ENCODE measurements at regions not wholly inside any gene's neighbourhood (a gene's known extent, or its start where the extent isn't known, plus 50 kb on each side); places are given as distances from the start of the nearest gene placed in this dataset.

DNA sequence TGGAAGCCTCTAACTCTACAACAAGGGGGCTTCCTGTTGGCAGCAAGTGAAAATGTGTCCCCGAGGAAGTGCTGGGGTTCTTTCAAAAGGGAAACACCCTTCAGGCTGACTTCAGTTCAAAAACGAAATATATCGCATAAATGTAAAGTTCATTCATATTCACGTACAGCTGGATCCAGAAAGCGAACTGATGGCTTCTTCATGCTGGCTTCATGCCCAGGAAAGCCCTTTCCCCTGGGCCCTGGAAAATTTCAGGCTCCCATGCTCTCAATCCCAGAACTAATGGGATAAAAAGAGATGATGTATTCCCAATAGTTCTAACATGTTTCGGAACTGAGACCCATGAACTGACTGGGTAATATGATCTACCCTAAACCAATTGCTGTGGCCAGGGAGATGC is 104.7 kb upstream of the CDH13 start:
- H3K4ac ChIP-seq (replicated peaks; ENCODE audit: insufficient read length, low read depth, low read length): no peak overlapping the region
- H3K79me1 ChIP-seq (ENCODE audit: low read depth, low read length): no peaks in the 10 kb centered on the region
- 0 out of 4 replicates have a peak, but pooled peaks cover 0 to 3% of the 10 kb centered on the region in 2 experiments for H3K9me3 ChIP-seq (ENCODE audit: insufficient read depth in 2 of 2, low read depth in 1 of 2, low read length in 1 of 2)
- no peak overlapping the region for H3K27ac ChIP-seq (ENCODE audit: low read depth, low read length)
- DNase-seq (ENCODE audit: low read depth in 1 of 2, low spot score in 2 of 2) (no peak), FAIRE-seq (no peak)
- H2BK5ac ChIP-seq (ENCODE audit: low read depth, low read length): no peak overlapping the region
- no peaks in the 10 kb centered on the region for H3K36me3 ChIP-seq (ENCODE audit: control insufficient read depth in 2 of 4, insufficient read depth in 4 of 4, low read length in 3 of 4)
- no peak overlapping the region for H3K56ac ChIP-seq (replicated peaks; ENCODE audit: insufficient read length, low read depth, low read length)
- H4K20me1 ChIP-seq (replicated peaks in 1 of 2; ENCODE audit: control insufficient read depth in 1 of 2, insufficient read depth in 2 of 2, low read length in 2 of 2): no peaks in the 10 kb centered on the region
- peaks cover 1 to 6% (median 5%) of the 10 kb centered on the region in 4 experiments; a peak in 4 of 7 replicates for H3K27me3 ChIP-seq (replicated peaks in 1 of 4; ENCODE audit: control insufficient read depth in 3 of 4, extremely low read depth in 1 of 4, insufficient read depth in 3 of 4, low read length in 3 of 4)
- no peak overlapping the region for H4K91ac ChIP-seq (replicated peaks; ENCODE audit: insufficient read length, low read length)
- ChIA-PET POLR2A (ENCODE audit: partially characterized antibody) (no interaction called here), CTCF (ENCODE audit: partially characterized antibody) (interaction anchor here (0.9 kb wide), 1 partner anchor 13 kb away, joined by 3 read pairs; no protein-coding TSS in a partner anchor)
- no peak overlapping the region for H2BK15ac ChIP-seq (ENCODE audit: low read length)
- no peak overlapping the region for H3K23ac ChIP-seq (ENCODE audit: insufficient read length)
- no peak overlapping the region; a peak in 2 of 7 replicates for H3K9ac ChIP-seq (replicated peaks in 1 of 4; ENCODE audit: extremely low read depth in 1 of 4, low read depth in 3 of 4, low read length in 3 of 4)
- H3K23me2 ChIP-seq (ENCODE audit: low read depth, low read length): peaks cover 3% of the 10 kb centered on the region; the same call in 1 of the 2 replicates
- no peak overlapping the region for H4K8ac ChIP-seq (ENCODE audit: extremely low read depth, insufficient read depth, low read length)
- TF ChIP-seq CHD2 (IDR thresholded peaks at IDR 0.05; ENCODE audit: low read length) (no peak), TEAD4 (IDR thresholded peaks at IDR 0.05; ENCODE audit: low read depth, low read length) (no peak), CHD1 (IDR thresholded peaks at IDR 0.05; ENCODE audit: low read depth, low read length) (no peak), POU5F1 (IDR thresholded peaks at IDR 0.05; ENCODE audit: low read depth, low read length) (no peak)
- TF ChIP-seq, protein P1, sequence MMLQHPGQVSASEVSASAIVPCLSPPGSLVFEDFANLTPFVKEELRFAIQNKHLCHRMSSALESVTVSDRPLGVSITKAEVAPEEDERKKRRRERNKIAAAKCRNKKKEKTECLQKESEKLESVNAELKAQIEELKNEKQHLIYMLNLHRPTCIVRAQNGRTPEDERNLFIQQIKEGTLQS (IDR thresholded peaks at IDR 0.05; ENCODE audit: insufficient read depth, low read depth, low read length): no peak
- H2AK5ac ChIP-seq (ENCODE audit: low read depth, low read length): no peak overlapping the region
- no peak overlapping the region for H2BK12ac ChIP-seq (ENCODE audit: low read depth, low read length)
- H3K79me2 ChIP-seq (ENCODE audit: control insufficient read depth in 1 of 2, insufficient read depth in 2 of 2, low read length in 2 of 2): no peaks in the 10 kb centered on the region
- H3K4me3 ChIP-seq (ENCODE audit: extremely low read depth in 1 of 4, insufficient read depth in 2 of 4, low read depth in 3 of 4, low read length in 4 of 4): no peak overlapping the region
- no peak overlapping the region for H2BK120ac ChIP-seq (replicated peaks; ENCODE audit: low read depth, low read length)
- H4K5ac ChIP-seq (ENCODE audit: insufficient read length, low read depth, low read length): no peak overlapping the region
- H2AFZ ChIP-seq (ENCODE audit: low read length): no peak overlapping the region
- H3K4me1 ChIP-seq (replicated peaks in 1 of 4; ENCODE audit: control insufficient read depth in 3 of 4, insufficient read depth in 4 of 4, low read length in 3 of 4): no peaks in the 10 kb centered on the region
- no peak overlapping the region for H3K18ac ChIP-seq (ENCODE audit: extremely low read depth, low read length)
- 82% methylated on average over 6 of the region's 6 CpGs; no CpG with 5 or more reads in 1 of the 2 experiments for WGBS, 2 experiments (ENCODE audit: extremely low coverage in 1 of 2, insufficient coverage in 1 of 2, insufficient read length in 1 of 2, insufficient replicate concordance in 2 of 2, low coverage in 1 of 2, low lambda C conversion rate in 2 of 2, missing lambda C conversion rate in 1 of 2)
- no peak overlapping the region for H2BK20ac ChIP-seq (ENCODE audit: low read length)
- no peak overlapping the region for H3K4me2 ChIP-seq (ENCODE audit: insufficient read depth in 1 of 2, low read depth in 2 of 2, low read length in 2 of 2)
- no peak overlapping the region for H3K14ac ChIP-seq (ENCODE audit: insufficient read length)

Measured in H1 (cell line).